ENCODE measurements at regions not wholly inside any gene's neighbourhood (a gene's known extent, or its start where the extent isn't known, plus 50 kb on each side); places are given as distances from the start of the nearest gene placed in this dataset.

DNA sequence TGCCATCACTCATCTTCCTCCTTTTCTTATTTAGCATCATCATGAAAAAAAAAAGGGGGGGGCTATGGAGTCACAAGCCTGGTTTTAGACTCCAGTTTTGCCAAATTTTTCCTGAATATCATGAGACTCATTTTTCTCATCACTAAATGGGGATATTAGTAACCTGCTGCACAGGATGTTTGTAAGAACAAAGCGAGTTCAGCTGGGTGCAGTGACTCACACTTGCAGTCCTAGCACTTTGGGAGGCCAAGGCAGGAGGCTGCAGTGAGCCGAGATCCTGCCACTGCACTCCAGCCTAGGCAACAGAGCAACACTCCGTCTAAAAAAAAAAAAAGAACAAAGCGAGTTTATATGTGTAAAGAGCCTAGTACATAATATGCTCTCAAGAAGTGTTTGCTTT is 82.8 kb downstream of the TFAP2A start:
- Histone ChIP-seq H3K4me3 (no peak overlapping the region), H3K9me3 (ENCODE audit: control insufficient read depth in 4 of 4, insufficient read depth in 3 of 4, low read length in 3 of 4) (peaks cover 0 to 1% (median 0%) of the 10 kb centered on the region in 4 donors), H3K36me3 (ENCODE audit: control insufficient read depth in 4 of 4, insufficient read depth in 4 of 4, low read length in 4 of 4) (no peaks in the 10 kb centered on the region), H3K4me1 (ENCODE audit: control insufficient read depth in 5 of 5, insufficient read depth in 5 of 5, low read length in 5 of 5) (no peaks in the 10 kb centered on the region), H3K27me3 (ENCODE audit: control insufficient read depth in 3 of 3, insufficient read depth in 3 of 3, low read length in 2 of 3) (no peaks in the 10 kb centered on the region), H3K27ac (ENCODE audit: low read depth in 1 of 2, low read length in 1 of 2) (no peak overlapping the region), H3K9ac (ENCODE audit: insufficient read depth in 1 of 2, low read length in 2 of 2) (no peak overlapping the region)
- no peak for ATAC-seq (ENCODE audit: insufficient read depth, low FRiP score)
- DNase-seq = no peak
- TF ChIP-seq, protein P1, sequence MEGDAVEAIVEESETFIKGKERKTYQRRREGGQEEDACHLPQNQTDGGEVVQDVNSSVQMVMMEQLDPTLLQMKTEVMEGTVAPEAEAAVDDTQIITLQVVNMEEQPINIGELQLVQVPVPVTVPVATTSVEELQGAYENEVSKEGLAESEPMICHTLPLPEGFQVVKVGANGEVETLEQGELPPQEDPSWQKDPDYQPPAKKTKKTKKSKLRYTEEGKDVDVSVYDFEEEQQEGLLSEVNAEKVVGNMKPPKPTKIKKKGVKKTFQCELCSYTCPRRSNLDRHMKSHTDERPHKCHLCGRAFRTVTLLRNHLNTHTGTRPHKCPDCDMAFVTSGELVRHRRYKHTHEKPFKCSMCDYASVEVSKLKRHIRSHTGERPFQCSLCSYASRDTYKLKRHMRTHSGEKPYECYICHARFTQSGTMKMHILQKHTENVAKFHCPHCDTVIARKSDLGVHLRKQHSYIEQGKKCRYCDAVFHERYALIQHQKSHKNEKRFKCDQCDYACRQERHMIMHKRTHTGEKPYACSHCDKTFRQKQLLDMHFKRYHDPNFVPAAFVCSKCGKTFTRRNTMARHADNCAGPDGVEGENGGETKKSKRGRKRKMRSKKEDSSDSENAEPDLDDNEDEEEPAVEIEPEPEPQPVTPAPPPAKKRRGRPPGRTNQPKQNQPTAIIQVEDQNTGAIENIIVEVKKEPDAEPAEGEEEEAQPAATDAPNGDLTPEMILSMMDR (IDR thresholded peaks at IDR 0.05; ENCODE audit: control extremely low read depth, extremely low read depth) = no peak
- WGBS, 2 donors = 75 to 81% methylated on average over 4 of the region's 4 CpGs

DNA sequence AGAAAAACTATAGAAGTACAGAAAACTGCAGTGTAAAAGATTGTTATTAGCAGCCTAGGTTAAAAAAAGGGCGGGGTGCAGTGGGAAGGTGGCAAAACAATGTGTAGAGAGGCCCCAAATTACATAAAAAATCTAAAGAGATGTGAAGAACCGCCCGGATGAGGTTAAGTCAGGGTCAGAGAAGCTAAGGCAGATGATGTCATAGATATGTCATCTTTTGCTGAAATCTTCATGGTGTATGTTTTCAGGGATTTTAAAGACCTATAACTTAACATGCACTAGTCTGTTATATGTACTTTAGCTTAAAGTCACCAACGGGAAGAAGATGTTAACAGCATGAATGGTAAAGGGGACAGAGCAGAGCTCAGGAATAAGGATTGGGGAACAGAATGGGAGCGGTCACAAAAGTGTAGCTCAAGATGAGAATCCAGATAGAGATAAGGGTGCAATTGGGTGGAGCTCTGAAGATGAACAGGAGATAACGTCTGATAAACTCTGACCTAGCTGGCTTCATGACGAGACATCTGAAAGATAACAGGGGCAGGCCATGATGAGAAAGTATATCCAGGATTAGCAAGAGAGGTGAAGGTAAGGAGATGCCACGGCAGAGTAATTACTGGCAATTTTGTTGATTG is 83.4 kb downstream of the TFAP2A start:
- Histone ChIP-seq H3K36me3 (ENCODE audit: control insufficient read depth in 4 of 4, insufficient read depth in 4 of 4, low read length in 4 of 4) (no peaks in the 10 kb centered on the region), H3K4me1 (ENCODE audit: control insufficient read depth in 5 of 5, insufficient read depth in 5 of 5, low read length in 5 of 5) (no peaks in the 10 kb centered on the region), H3K27me3 (ENCODE audit: control insufficient read depth in 3 of 3, insufficient read depth in 3 of 3, low read length in 2 of 3) (no peaks in the 10 kb centered on the region), H3K9ac (ENCODE audit: insufficient read depth in 1 of 2, low read length in 2 of 2) (no peak overlapping the region), H3K9me3 (ENCODE audit: control insufficient read depth in 4 of 4, insufficient read depth in 3 of 4, low read length in 3 of 4) (no peaks in the 10 kb centered on the region), H3K27ac (ENCODE audit: low read depth in 1 of 2, low read length in 1 of 2) (no peak overlapping the region), H3K4me3 (no peak overlapping the region)
- WGBS, 2 donors = 62 to 72% methylated on average over 8 of the region's 8 CpGs
- TF ChIP-seq, protein P1 (IDR thresholded peaks at IDR 0.05; ENCODE audit: control extremely low read depth, extremely low read depth) = no peak
- DNase-seq (no peak), ATAC-seq (ENCODE audit: insufficient read depth, low FRiP score) (no peak)

GRCh38 chr6:10330515-10330914 is 84.4 kb downstream of the TFAP2A start:
- ATAC-seq (ENCODE audit: insufficient read depth, low FRiP score) (no peak), DNase-seq (no peak)
- no peak overlapping the region for H3K27ac ChIP-seq (ENCODE audit: low read depth in 1 of 2, low read length in 1 of 2)
- WGBS, 2 donors = 84 to 94% methylated on average over 2 of the region's 2 CpGs
- H3K27me3 ChIP-seq (ENCODE audit: control insufficient read depth in 3 of 3, insufficient read depth in 3 of 3, low read length in 2 of 3) = no peaks in the 10 kb centered on the region
- TF ChIP-seq, protein P1 (IDR thresholded peaks at IDR 0.05; ENCODE audit: control extremely low read depth, extremely low read depth) = no peak
- no peaks in the 10 kb centered on the region for H3K36me3 ChIP-seq (ENCODE audit: control insufficient read depth in 4 of 4, insufficient read depth in 4 of 4, low read length in 4 of 4)
- no peaks in the 10 kb centered on the region for H3K9me3 ChIP-seq (ENCODE audit: control insufficient read depth in 4 of 4, insufficient read depth in 3 of 4, low read length in 3 of 4)
- H3K4me3 ChIP-seq = no peak overlapping the region
- H3K9ac ChIP-seq (ENCODE audit: insufficient read depth in 1 of 2, low read length in 2 of 2) = no peak overlapping the region
- no peaks in the 10 kb centered on the region for H3K4me1 ChIP-seq (ENCODE audit: control insufficient read depth in 5 of 5, insufficient read depth in 5 of 5, low read length in 5 of 5)

DNA sequence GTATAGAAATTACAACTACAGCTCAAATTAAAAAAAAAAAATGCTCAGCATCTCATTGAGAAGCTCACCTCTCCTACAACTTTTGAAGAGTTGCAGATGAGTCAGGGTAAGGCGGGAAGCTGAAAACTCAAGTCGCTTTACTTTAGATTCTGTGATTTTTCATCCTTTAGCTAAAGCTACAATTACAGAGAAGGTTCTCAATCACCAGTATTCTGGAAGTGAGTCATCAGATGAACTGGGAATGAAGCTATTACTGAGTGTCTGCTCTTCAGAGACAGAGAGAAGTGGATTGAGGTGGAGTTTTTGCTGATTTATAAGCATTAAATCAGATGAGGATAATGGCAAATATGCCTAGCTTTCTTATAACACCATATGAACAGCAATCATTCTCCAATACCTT is 91.9 kb downstream of the TFAP2A start:
- TF ChIP-seq, protein P1 (IDR thresholded peaks at IDR 0.05; ENCODE audit: control extremely low read depth, extremely low read depth) = no peak
- 88 to 94% methylated on average over 2 of the region's 2 CpGs for WGBS, 2 donors
- ATAC-seq (ENCODE audit: insufficient read depth, low FRiP score) = no peak
- Histone ChIP-seq H3K27ac (ENCODE audit: low read depth in 1 of 2, low read length in 1 of 2) (no peak overlapping the region), H3K4me1 (ENCODE audit: control insufficient read depth in 5 of 5, insufficient read depth in 5 of 5, low read length in 5 of 5) (no peaks in the 10 kb centered on the region), H3K9me3 (ENCODE audit: control insufficient read depth in 4 of 4, insufficient read depth in 3 of 4, low read length in 3 of 4) (peaks cover 0 to 4% (median 0%) of the 10 kb centered on the region in 4 donors), H3K9ac (ENCODE audit: insufficient read depth in 1 of 2, low read length in 2 of 2) (no peak overlapping the region), H3K27me3 (ENCODE audit: control insufficient read depth in 3 of 3, insufficient read depth in 3 of 3, low read length in 2 of 3) (no peaks in the 10 kb centered on the region), H3K4me3 (no peak overlapping the region), H3K36me3 (ENCODE audit: control insufficient read depth in 4 of 4, insufficient read depth in 4 of 4, low read length in 4 of 4) (no peaks in the 10 kb centered on the region)
- DNase-seq = no peak
